PFSK-1 (cell line): ENCODE measurements at regions not wholly inside any gene's neighbourhood (a gene's known extent, or its start where the extent isn't known, plus 50 kb on each side); places are given as distances from the start of the nearest gene placed in this dataset.

Experiments
- FOXP2 ChIP-seq: optimal IDR thresholded peaks from 2 replicates; pipeline ENCODE3; 2011; ENCODE audit warnings: borderline replicate concordance, control low read depth, inconsistent platforms; ENCODE audit not compliant: insufficient read depth; ENCODE audit errors: extremely low read length, extremely low read depth
- POLR2AphosphoS5 ChIP-seq: IDR thresholded peaks from 2 replicates; pipeline ENCODE4 v1.6.1; 2012; ENCODE audit warnings: low read depth, mild to moderate bottlenecking, control low read depth, low read length, moderate library complexity
- REST ChIP-seq, 2 experiments: IDR thresholded peaks; 2 replicates each; pipeline versions ENCODE4 v1.6.1 to v1.8.0; 2011 to 2012; ENCODE audit warnings: low read depth in 2 of 2, low read length in 2 of 2, control low read depth in 1 of 2, inconsistent platforms in 1 of 2, mild to moderate bottlenecking in 1 of 2, moderate library complexity in 1 of 2; ENCODE audit not compliant: insufficient read depth in 1 of 2
- TAF1 ChIP-seq: IDR thresholded peaks from 2 replicates; pipeline ENCODE4 v1.6.1; 2012; ENCODE audit warnings: low read length, control low read depth, borderline replicate concordance; ENCODE audit not compliant: insufficient read depth

- TF ChIP-seq POLR2AphosphoS5: no peak
- no peak for TF ChIP-seq FOXP2
- TF ChIP-seq TAF1: no peak
- no peak for TF ChIP-seq REST (IDR thresholded peaks at IDR 0.05; ENCODE audit: insufficient read depth in 1 of 2, low read depth in 2 of 2, low read length in 2 of 2)
Measured at GRCh38 chr13:64871742-64872141, 2358.4 kb downstream of the PCDH9 start.
